OCI-LY7 (cell line): ENCODE measurements at regions not wholly inside any gene's neighbourhood (a gene's known extent, or its start where the extent isn't known, plus 50 kb on each side); places are given as distances from the start of the nearest gene placed in this dataset.

Experiments
- BruUV-seq: library from RNA; stranded (reverse); fragments of 400-500 nt; replicated peaks from 2 replicates; lab custom pipeline; 2021; lab: Mats Ljungman, UMichigan
- CTCF ChIA-PET: fragments of 300-600 bp; sonication (Branson Sonifier 250); formaldehyde crosslinking; loops from one replicate; lab custom pipeline; 2022; ENCODE audit warnings: antibody characterized with exemption; ENCODE audit not compliant: unreplicated experiment; lab: Charles Lee
- POLR2A ChIA-PET: fragments of 300-600 bp; sonication (Branson Sonifier 250); formaldehyde crosslinking; loops from one replicate; lab custom pipeline; 2022; ENCODE audit warnings: antibody characterized with exemption; lab: Charles Lee
- DNase-seq: peaks from one replicate; pipeline ENCODE4 v3.0.0-alpha.2; 2015; ENCODE audit warnings: low spot score
- H2AFZ ChIP-seq: fragments of 200-600 bp; sonication (generic), shearing (Covaris generic); 2 replicates; pipeline ENCODE4 v1.6.1; 2014; ENCODE audit warnings: mild to moderate bottlenecking, antibody characterized with exemption, low read length, moderate library complexity
- H3K27ac ChIP-seq: fragments of 200-600 bp; sonication (generic); 2 replicates; pipeline ENCODE4 v1.5.1; 2014; ENCODE audit warnings: mixed run types, low read depth, mild to moderate bottlenecking, moderate library complexity, low read length, inconsistent platforms; ENCODE audit not compliant: poor library complexity, severe bottlenecking
- H3K36me3 ChIP-seq: fragments of 200-600 bp; sonication (generic); 2 replicates; pipeline ENCODE4 v1.6.1; 2014; ENCODE audit warnings: mild to moderate bottlenecking, antibody characterized with exemption, low read length, moderate library complexity, mixed read lengths; ENCODE audit not compliant: insufficient read depth
- H3K4me1 ChIP-seq: fragments of 200-600 bp; sonication (generic); 2 replicates; pipeline ENCODE4 v1.5.1; 2014; ENCODE audit warnings: mild to moderate bottlenecking, low read length; ENCODE audit not compliant: insufficient read depth, poor library complexity, severe bottlenecking
- H3K4me2 ChIP-seq: fragments of 200-600 bp; sonication (generic); 2 replicates; pipeline ENCODE4 v1.6.1; 2014; ENCODE audit warnings: mild to moderate bottlenecking, low read length
- H3K4me3 ChIP-seq: fragments of 200-600 bp; sonication (generic); 2 replicates; pipeline ENCODE4 v1.5.1; 2014; ENCODE audit warnings: mild to moderate bottlenecking, low read depth, low read length; ENCODE audit not compliant: poor library complexity, severe bottlenecking
- H3K79me2 ChIP-seq: fragments of 200-600 bp; sonication (generic); 2 replicates; pipeline ENCODE4 v1.6.1; 2016; ENCODE audit warnings: low read depth, mild to moderate bottlenecking, low read length, moderate library complexity, mixed read lengths; ENCODE audit not compliant: insufficient read depth
- H3K9me2 ChIP-seq: fragments of 200-600 bp; sonication (generic); 2 replicates; pipeline ENCODE4 v1.6.1; 2016; ENCODE audit warnings: mild to moderate bottlenecking, low read length, mixed read lengths; ENCODE audit not compliant: insufficient read depth
- H3K9me3 ChIP-seq: fragments of 200-600 bp; sonication (generic); 2 replicates; pipeline ENCODE4 v1.6.1; 2014; ENCODE audit warnings: mild to moderate bottlenecking, mixed run types, low read length, mixed read lengths
- H4K20me1 ChIP-seq: fragments of 200-600 bp; sonication (generic); 2 replicates; pipeline ENCODE4 v1.6.1; 2014; ENCODE audit warnings: mild to moderate bottlenecking, antibody characterized with exemption, low read length, moderate library complexity, mixed read lengths; ENCODE audit not compliant: insufficient read depth
- EZH2phosphoT487 ChIP-seq: fragments of 200-600 bp; sonication (generic); IDR thresholded peaks from 2 replicates; pipeline ENCODE4 v1.6.1; 2018; ENCODE audit warnings: low read depth, borderline replicate concordance, mild to moderate bottlenecking, mixed run types, antibody characterized with exemption, low read length, moderate library complexity, mixed read lengths
- intact Hi-C: fragments of 100-400 bp; cut with micrococcal nuclease; formaldehyde crosslinking; loops from one replicate; pipeline ENCODE4 v1.10.0; 2022; ENCODE audit not compliant: unreplicated experiment
- TF ChIP-seq, protein P1 (sequence below): fragments of 200-600 bp; sonication (generic); conservative IDR thresholded peaks from 2 replicates; pipeline ENCODE4 v1.5.1; 2014; ENCODE audit warnings: mild to moderate bottlenecking, antibody characterized with exemption, low read length, moderate library complexity, mixed read lengths

DNA sequence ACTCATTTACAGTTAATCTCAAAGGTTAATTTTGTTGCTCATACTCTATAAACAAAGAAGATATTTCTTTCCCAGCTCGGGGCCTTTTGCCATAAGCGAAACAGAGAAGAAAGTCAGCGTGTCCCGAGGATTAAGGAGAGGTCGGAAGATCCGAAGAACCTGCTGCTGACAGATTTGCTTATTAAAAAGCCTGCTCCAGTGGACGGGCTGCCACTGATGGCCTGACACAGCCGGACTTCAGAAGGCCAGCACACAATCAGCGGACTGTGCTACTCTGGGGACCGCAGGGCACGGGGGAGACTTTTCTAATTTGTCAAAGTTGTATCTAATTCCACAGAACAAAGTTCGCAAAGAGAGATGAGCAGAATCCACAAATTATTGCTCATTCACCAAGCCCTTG lies 315.4 kb downstream of the ETAA1 start:
- Histone ChIP-seq H3K36me3 (no peaks in the 10 kb centered on the region), H3K4me1 (no peaks in the 10 kb centered on the region), H3K9me3 (no peaks in the 10 kb centered on the region), H3K79me2 (no peaks in the 10 kb centered on the region), H2AFZ (no peak overlapping the region), H3K9me2 (no peaks in the 10 kb centered on the region), H3K4me2 (no peak overlapping the region), H4K20me1 (no peaks in the 10 kb centered on the region), H3K27ac (no peak overlapping the region), H3K4me3 (no peak overlapping the region)
- CTCF ChIA-PET = no interaction called here
- DNase-seq = no peak
- POLR2A ChIA-PET = interaction anchor here (0.6 kb wide), 1 partner anchor 1502 kb away, joined by 3 read pairs; no protein-coding TSS in a partner anchor
- TF ChIP-seq, protein P1, sequence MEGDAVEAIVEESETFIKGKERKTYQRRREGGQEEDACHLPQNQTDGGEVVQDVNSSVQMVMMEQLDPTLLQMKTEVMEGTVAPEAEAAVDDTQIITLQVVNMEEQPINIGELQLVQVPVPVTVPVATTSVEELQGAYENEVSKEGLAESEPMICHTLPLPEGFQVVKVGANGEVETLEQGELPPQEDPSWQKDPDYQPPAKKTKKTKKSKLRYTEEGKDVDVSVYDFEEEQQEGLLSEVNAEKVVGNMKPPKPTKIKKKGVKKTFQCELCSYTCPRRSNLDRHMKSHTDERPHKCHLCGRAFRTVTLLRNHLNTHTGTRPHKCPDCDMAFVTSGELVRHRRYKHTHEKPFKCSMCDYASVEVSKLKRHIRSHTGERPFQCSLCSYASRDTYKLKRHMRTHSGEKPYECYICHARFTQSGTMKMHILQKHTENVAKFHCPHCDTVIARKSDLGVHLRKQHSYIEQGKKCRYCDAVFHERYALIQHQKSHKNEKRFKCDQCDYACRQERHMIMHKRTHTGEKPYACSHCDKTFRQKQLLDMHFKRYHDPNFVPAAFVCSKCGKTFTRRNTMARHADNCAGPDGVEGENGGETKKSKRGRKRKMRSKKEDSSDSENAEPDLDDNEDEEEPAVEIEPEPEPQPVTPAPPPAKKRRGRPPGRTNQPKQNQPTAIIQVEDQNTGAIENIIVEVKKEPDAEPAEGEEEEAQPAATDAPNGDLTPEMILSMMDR = no peak
- TF ChIP-seq EZH2phosphoT487 = no peak
- no TSS peak for BruUV-seq
- intact Hi-C loops = no loop called here

DNA sequence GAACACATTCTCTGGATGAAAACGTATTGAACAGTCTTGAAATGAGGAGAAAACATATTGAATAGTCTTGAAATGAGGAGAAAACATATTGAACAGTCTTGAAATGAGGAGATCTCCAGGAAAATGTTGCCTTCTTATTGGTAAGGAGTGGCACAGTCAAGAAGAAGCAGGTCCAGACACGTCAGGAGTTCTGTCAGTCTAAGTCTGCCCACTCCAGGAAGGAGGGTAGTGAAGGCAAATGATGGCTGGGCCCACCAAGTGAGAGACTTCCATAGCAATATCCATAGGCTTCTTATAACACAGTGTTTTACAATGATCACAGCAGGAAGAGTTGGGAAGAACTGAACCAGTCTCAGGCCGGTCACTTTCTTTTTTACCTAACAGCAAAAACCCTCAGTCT lies 316.2 kb downstream of the ETAA1 start:
- H3K79me2 ChIP-seq = no peaks in the 10 kb centered on the region
- H3K4me3 ChIP-seq = no peak overlapping the region
- no peak overlapping the region for H3K27ac ChIP-seq
- no peak overlapping the region for H2AFZ ChIP-seq
- no peaks in the 10 kb centered on the region for H3K4me1 ChIP-seq
- no peaks in the 10 kb centered on the region for H3K9me3 ChIP-seq
- DNase-seq = no peak
- intact Hi-C loops = no loop called here
- no TSS peak for BruUV-seq
- no peaks in the 10 kb centered on the region for H3K9me2 ChIP-seq
- no peaks in the 10 kb centered on the region for H4K20me1 ChIP-seq
- H3K4me2 ChIP-seq = no peak overlapping the region
- CTCF ChIA-PET = no interaction called here
- no peaks in the 10 kb centered on the region for H3K36me3 ChIP-seq
- POLR2A ChIA-PET = no interaction called here
- TF ChIP-seq EZH2phosphoT487 = no peak
- TF ChIP-seq, protein P1 = no peak

GRCh38 chr2:67716895-67717396 lies 319.8 kb downstream of the ETAA1 start:
- intact Hi-C loops = no loop called here
- DNase-seq = no peak
- no peaks in the 10 kb centered on the region for H3K4me1 ChIP-seq
- no peak overlapping the region for H2AFZ ChIP-seq
- no peaks in the 10 kb centered on the region for H3K79me2 ChIP-seq
- BruUV-seq = no TSS peak
- H3K9me3 ChIP-seq = no peaks in the 10 kb centered on the region
- no peak overlapping the region for H3K4me2 ChIP-seq
- CTCF ChIA-PET = no interaction called here
- no peaks in the 10 kb centered on the region for H3K9me2 ChIP-seq
- no peaks in the 10 kb centered on the region for H3K36me3 ChIP-seq
- POLR2A ChIA-PET = no interaction called here
- no peak overlapping the region for H3K27ac ChIP-seq
- H3K4me3 ChIP-seq = no peak overlapping the region
- no peak for TF ChIP-seq EZH2phosphoT487
- TF ChIP-seq, protein P1 = no peak
- no peaks in the 10 kb centered on the region for H4K20me1 ChIP-seq
